Type B pancreatic cell (in vitro differentiated cells): ENCODE measurements at regions not wholly inside any gene's neighbourhood (a gene's known extent, or its start where the extent isn't known, plus 50 kb on each side); places are given as distances from the start of the nearest gene placed in this dataset.

Source experiments
- DNase-seq: peaks from one replicate; pipeline ENCODE4 v3.0.0; 2021; ENCODE audit warnings: mixed read lengths; ENCODE audit not compliant: unreplicated experiment; ENCODE audit errors: extremely low spot score
- H3K27ac Mint-ChIP-seq: 2 replicates; pipeline ENCODE4 v1.8.0; 2021; ENCODE audit warnings: mild to moderate bottlenecking, mixed read lengths
- H3K27me3 Mint-ChIP-seq: 2 replicates; pipeline ENCODE4 v1.8.0; 2021; ENCODE audit warnings: mixed read lengths
- H3K36me3 Mint-ChIP-seq: 2 replicates; pipeline ENCODE4 v1.8.0; 2021; ENCODE audit warnings: mixed read lengths
- H3K4me1 Mint-ChIP-seq: one replicate; pipeline ENCODE4 v1.8.0; 2021; ENCODE audit warnings: mixed read lengths; ENCODE audit not compliant: unreplicated experiment
- H3K4me3 Mint-ChIP-seq: 2 replicates; pipeline ENCODE4 v1.8.0; 2021; ENCODE audit warnings: mild to moderate bottlenecking, mixed read lengths
- H3K9me3 Mint-ChIP-seq: 2 replicates; pipeline ENCODE4 v1.8.0; 2021; ENCODE audit warnings: mixed read lengths
- CTCF ChIP-seq: fragments of 200-600 bp; sonication (generic); conservative IDR thresholded peaks from 2 replicates; pipeline ENCODE4 v1.5.0; 2021; ENCODE audit warnings: antibody characterized with exemption, mild to moderate bottlenecking

GRCh38 chr5:123809594-123810221, 297.7 kb downstream of the CSNK1G3 start:
- Mint-ChIP-seq H3K27me3 (peaks cover 43% of the 10 kb centered on the region), H3K36me3 (no peaks in the 10 kb centered on the region), H3K27ac (peak overlapping the region; percentile 84), H3K4me3 (peak overlapping the region; percentile 61), H3K9me3 (no peaks in the 10 kb centered on the region), H3K4me1 (peaks cover 64% of the 10 kb centered on the region)
- TF ChIP-seq CTCF: no peak
- no peak for DNase-seq

- Mint-ChIP-seq H3K36me3 (no peaks in the 10 kb centered on the region), H3K27me3 (peaks cover 37% of the 10 kb centered on the region), H3K4me3 (no peak overlapping the region), H3K9me3 (peaks cover under 1% of the 10 kb centered on the region), H3K27ac (no peak overlapping the region), H3K4me1 (peaks cover 54% of the 10 kb centered on the region)
- no peak for TF ChIP-seq CTCF
- no peak for DNase-seq
These were observed 296.7 kb downstream of the CSNK1G3 start for GRCh38 chr5:123808461-123809380.

GRCh38 chr5:123807177-123807945, 295.4 kb downstream of the CSNK1G3 start:
- Mint-ChIP-seq H3K27me3 (peaks cover 37% of the 10 kb centered on the region), H3K4me3 (no peak overlapping the region)

DNA sequence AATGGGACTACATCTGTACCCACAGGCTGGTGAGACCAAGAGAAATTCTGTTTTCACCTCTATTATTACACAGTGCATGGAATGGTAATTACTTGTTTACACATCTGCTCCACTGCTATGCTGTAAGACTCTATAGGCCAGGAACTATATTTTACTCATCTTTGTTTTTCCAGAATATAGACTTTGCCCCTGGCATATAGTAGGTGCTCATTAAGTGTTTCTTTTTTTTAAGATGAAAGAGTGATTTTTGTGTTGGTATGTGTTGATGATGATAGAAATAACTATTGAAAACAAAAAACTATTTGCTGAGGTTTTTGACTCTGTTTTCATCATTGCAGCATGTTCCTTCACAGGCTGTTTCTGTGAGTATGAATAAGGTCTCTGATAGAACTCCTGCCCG, 294.7 kb downstream of the CSNK1G3 start:
- no peak for DNase-seq
- peaks cover 48% of the 10 kb centered on the region for H3K4me1 Mint-ChIP-seq

More at GRCh38 chr5:123807177-123807945, 295.4 kb downstream of the CSNK1G3 start:
- no peak for TF ChIP-seq CTCF
- Mint-ChIP-seq H3K4me1 (peaks cover 49% of the 10 kb centered on the region), H3K27ac (no peak overlapping the region), H3K9me3 (peaks cover 5% of the 10 kb centered on the region), H3K36me3 (no peaks in the 10 kb centered on the region)
- no peak for DNase-seq

More for the DNA sequence above, 294.7 kb downstream of the CSNK1G3 start:
- no peak for TF ChIP-seq CTCF
- Mint-ChIP-seq H3K4me3 (no peak overlapping the region), H3K27ac (no peak overlapping the region), H3K27me3 (peaks cover 39% of the 10 kb centered on the region), H3K36me3 (no peaks in the 10 kb centered on the region), H3K9me3 (peaks cover 5% of the 10 kb centered on the region)
